ENCODE measurements at regions not wholly inside any gene's neighbourhood (a gene's known extent, or its start where the extent isn't known, plus 50 kb on each side); places are given as distances from the start of the nearest gene placed in this dataset.

GRCh38 chr15:38888701-38889221 is 324.1 kb upstream of the RASGRP1 start:
- DNase-seq (ENCODE audit: low spot score): no peak

- no peak for DNase-seq (ENCODE audit: low spot score)
These were observed 325.6 kb upstream of the RASGRP1 start for GRCh38 chr15:38890194-38890593.

DNA sequence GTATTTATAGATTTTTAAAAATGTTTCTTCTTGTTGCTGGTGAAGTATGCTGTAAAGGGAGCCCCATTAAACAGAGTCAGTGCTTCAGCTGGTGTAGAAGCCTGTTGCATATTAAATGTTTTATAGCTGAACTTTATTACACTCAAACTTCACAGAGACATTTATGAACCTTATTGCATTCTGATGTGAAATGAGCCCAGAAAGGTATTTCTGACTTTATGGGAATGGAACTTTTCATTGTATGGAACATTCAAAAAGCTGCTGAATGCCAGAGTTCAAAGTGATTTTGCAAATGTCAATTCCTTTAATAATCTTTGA is 329.3 kb upstream of the RASGRP1 start:
- no peak for DNase-seq (ENCODE audit: low spot score)

- DNase-seq (ENCODE audit: low spot score): no peak
These were observed 329.8 kb upstream of the RASGRP1 start for GRCh38 chr15:38894243-38894948.

DNA sequence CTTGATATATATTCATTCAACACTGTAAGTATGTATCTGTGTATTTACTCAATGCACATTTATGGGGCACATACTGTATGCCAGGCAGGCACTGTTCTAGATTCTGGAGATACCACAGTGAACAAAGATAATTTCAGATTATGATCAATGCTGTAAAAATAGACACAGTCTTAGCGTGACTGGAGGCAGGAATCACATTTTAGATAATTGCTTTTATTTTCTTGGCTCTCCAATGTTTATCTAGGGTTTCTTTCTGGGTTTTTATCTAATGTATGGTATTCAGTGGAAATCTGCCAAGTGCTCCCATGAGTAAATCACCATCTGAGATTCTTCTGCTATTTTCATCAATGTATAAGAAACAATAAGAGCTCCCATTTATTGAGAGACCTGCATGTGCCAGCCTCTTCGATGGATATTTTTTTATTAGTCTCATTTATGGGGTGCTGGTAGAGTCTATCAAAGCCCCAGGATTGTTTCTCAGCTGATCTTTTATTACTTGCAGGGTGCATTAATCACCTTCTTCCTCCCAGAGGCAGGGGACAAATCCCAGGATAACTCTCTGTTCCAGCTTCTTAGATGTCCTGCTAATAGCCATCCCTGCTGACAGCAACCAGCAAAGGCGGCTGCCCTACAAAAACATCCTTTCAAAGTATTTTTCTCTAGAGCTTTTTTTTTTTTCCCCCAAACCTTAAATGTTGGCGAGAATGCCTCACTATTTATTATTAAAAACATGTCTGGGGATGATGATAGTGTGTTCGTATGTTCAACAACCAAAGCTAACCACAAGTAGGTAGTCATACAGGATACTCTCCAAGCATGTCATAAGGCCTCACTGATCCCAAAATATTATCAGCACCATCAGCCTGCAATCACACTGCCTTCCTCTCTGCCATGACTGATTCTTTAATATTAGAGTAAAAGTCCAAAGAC is 331.0 kb upstream of the RASGRP1 start:
- DNase-seq (ENCODE audit: low spot score): no peak

DNA sequence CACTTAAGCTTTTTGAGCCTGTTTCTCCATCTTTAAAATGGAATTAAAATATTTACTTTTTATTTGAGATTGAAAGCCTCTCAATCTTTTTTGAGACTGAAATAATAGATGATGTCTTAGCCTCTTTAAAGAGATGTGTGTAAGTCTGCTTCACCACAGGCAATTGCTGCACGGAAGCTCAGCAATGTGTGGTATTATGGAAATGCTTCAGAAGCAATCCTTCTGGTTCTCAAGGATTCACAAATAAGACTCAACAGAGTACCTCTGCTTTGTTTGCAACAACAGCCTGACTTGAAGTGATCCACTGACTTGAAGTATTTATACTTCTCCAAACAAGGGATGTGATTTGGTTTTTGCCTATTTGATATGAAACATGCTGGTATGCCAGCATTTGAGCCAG is 332.0 kb upstream of the RASGRP1 start:
- DNase-seq (ENCODE audit: low spot score): no peak

DNA sequence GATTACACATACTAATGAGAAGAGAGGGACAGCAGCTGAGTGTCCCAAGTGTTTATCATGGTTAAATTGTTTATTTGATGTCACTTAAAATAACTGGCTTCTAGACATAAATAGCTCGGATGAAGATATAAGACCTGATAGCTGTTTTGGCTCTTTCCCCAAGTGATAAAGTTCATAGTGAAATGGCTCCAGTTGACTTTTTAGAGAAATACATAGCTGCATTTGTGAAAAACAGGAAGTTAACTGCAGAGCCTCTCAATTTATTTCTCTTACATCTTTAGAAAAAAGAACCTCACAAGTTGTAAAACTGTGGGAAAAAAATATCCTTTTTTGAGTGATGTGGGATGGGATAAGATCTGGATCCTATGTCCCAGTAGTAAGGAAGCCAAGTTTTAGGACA is 332.9 kb upstream of the RASGRP1 start:
- DNase-seq (ENCODE audit: low spot score): no peak

- DNase-seq (ENCODE audit: low spot score): no peak
These were observed 333.6 kb upstream of the RASGRP1 start for GRCh38 chr15:38898236-38898635.

GRCh38 chr15:38899300-38899699 is 334.7 kb upstream of the RASGRP1 start:
- no peak for DNase-seq (ENCODE audit: low spot score)

DNA sequence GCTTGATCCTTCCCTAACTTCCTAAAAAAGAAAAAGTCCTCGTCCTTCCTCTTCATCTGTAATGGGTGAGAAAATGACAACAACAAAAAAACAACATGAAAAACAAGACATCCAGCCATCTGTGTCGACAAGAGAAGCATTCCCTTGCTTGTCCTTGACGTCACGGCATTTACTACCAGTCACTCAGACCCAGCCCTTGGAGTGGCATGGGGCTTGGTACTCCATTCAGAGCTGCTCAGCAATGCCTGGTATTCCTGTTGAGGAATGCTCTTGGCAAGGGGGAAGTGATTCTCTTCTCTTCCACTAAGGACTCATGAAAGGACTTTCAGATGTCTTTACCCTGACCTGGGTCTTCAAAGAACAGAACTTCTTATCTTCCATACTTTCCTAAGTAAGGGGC is 339.7 kb upstream of the RASGRP1 start:
- DNase-seq (ENCODE audit: low spot score): no peak

GRCh38 chr15:38905632-38906031 is 341.0 kb upstream of the RASGRP1 start:
- no peak for DNase-seq (ENCODE audit: low spot score)

DNA sequence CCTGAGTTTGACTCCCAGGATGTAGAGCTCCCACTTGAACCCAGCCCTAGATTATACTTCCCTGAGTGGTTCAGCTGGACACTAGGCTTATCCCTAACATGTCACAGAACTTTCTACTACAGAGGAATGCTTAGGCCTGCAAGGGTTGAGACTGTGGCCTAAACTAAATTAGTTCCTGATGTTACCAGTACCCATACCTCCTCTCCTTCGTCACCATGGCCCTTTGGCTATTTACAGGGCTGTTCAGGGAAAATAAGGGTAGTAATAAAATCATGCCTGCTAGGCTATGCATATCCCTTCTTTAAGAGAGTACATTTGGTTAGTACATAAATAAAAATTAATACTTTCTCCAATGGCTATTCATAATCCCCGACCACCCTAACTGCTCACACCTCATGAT is 356.4 kb upstream of the RASGRP1 start:
- DNase-seq (ENCODE audit: low spot score): no peak

GRCh38 chr15:38921471-38921870 is 356.9 kb upstream of the RASGRP1 start:
- DNase-seq (ENCODE audit: low spot score): no peak

GRCh38 chr15:38928431-38928830 is 363.8 kb upstream of the RASGRP1 start:
- DNase-seq (ENCODE audit: low spot score): no peak

- no peak for DNase-seq (ENCODE audit: low spot score)
These were observed 366.4 kb upstream of the RASGRP1 start for GRCh38 chr15:38930851-38931572.

DNA sequence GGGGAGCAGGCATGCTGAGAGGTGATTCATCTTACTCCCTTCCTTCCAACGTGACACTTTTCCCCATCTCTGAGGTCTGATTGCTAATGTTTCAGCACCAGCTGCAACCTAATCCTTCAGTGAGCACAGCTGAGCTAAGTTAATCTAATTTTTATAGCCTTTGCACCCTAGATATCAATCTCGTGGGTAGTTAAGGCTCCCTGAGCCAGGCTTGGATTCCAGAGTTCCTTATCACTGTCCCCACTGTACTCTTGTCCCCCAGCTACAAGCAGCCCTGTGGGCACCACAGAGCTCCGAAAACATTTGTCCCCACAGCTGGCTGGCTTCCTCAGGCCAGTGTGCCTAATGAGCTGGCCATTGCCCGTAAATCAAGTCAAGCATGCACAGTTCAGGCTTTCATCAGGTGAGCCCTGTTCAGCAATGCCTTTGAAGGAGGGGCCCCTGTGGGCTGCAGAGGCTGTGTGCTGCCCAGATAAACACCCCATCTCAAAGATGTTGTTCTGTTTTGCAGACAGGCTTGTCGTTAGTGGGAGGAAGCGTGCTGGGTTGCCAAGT is 376.9 kb upstream of the RASGRP1 start:
- DNase-seq (ENCODE audit: low spot score): no peak

DNA sequence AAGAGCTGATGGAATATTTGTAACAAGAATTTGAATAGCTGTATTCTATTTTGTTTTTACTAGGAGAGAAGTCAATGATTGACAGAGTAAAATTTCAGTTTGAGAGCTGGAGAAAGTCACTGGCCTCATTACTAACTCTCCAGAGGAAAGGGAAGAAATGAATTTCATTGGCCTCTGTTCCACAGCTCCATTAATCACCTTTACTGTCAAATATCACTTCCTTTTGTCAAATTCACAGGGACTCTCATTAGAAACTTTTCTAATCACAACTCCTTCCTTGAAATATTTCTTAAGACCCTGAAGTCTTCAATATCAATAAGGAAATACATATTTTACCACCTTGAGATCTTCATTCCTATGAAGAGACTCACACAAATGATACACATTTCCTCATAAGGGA is 379.9 kb upstream of the RASGRP1 start:
- DNase-seq (ENCODE audit: low spot score): no peak

DNA sequence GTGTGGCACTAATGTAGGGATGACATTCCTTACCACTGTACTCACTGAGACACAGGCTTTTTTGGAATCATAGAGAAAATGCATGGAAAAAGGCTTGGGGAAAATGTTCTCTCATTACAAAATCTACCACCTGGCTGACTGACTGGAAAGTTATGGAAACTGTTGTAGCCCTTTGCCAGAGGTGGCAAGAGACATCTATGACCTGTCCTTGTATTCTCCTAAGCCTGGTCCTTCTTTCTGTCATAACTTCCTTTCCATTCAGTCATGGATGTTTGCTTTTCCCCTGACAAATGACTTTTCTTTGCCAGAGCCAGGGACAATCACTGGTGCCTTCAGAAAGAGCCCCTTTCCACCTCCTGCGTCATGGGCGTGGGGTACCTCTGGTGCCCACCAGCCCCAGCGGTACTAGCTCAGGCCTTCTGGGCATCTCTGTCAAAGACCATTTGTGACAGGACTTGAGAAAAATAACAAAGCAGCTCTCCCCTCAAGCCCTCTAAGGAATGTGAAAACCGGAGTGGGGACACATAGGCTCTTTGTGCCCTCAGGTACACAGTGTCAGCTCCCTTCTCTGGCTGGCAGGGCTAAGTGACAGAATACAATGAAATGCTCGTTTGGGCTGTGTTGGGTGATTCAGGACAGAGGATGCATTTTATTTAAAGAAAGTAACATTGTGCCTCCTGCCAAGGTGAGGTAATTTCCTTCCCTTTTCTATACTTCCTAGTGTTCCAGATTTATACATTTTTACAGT is 381.1 kb upstream of the RASGRP1 start:
- no peak for DNase-seq (ENCODE audit: low spot score)

- no peak for DNase-seq (ENCODE audit: low spot score)
These were observed 389.5 kb upstream of the RASGRP1 start for GRCh38 chr15:38954090-38954489.

DNA sequence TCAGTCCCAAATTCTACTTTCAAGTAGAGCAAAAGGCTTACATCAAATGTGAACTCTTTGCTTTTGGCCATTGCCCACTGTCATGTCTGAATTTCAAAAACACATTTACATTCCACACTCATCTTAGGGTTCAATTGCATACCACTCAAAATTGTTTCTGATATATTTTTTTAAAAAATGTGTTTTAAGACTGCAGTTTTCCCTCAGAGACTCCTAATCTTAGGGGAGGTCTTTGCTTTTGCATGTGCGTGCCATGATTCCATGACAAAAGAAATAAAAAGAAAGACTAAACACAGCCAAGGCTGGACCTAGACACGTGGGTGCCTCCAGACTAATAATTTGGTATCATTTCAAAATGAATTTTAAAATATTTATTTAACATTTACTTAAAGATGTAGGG is 396.8 kb upstream of the RASGRP1 start:
- no peak for DNase-seq (ENCODE audit: low spot score)

GRCh38 chr15:38961931-38962330 is 397.3 kb upstream of the RASGRP1 start:
- no peak for DNase-seq (ENCODE audit: low spot score)

DNA sequence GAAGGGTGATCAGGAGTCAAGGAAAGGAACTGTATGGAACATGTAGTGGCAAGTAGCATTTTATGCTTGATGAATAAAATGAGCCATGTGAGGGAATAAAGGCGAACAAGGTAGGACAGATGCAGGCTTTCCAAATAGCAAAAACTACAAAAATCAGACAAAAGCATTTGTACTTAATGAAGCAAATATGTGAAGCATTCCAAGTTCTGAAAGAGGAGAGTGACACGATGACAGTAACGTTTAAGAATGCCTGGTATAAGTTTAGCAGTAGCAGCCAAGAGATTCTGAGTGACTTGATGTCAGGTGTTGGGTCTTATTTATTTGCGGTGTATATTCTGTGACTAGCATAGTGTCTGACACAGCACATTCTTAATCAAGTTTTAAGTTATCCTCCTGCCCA is 408.2 kb upstream of the RASGRP1 start:
- no peak for DNase-seq (ENCODE audit: low spot score)
